HEK293 (cell line): ENCODE measurements at regions not wholly inside any gene's neighbourhood (a gene's known extent, or its start where the extent isn't known, plus 50 kb on each side); places are given as distances from the start of the nearest gene placed in this dataset.

Experiments used
- CTCF ChIP-seq: fragments of 450-650 bp; formaldehyde crosslinking; IDR thresholded peaks from 2 replicates; pipeline ENCODE4 v1.5.1; 2016; ENCODE audit warnings: missing biosample characterization, missing genetic modification characterization
- KLF16 ChIP-seq: fragments of 450-650 bp; formaldehyde crosslinking; IDR thresholded peaks from 2 replicates; pipeline ENCODE4 v1.5.1; 2017; ENCODE audit warnings: missing biosample characterization, missing genetic modification characterization
- REST ChIP-seq: fragments of 450-650 bp; formaldehyde crosslinking; IDR thresholded peaks from 2 replicates; pipeline ENCODE4 v1.5.1; 2016; ENCODE audit warnings: missing biosample characterization, missing genetic modification characterization
- TRIM28 ChIP-seq: IDR thresholded peaks from 2 replicates; pipeline ENCODE4 v1.6.1; 2011; ENCODE audit warnings: low read length, control low read depth, borderline replicate concordance
- YY1 ChIP-seq: fragments of 450-650 bp; formaldehyde crosslinking; IDR thresholded peaks from 2 replicates; pipeline ENCODE4 v1.5.1; 2018; ENCODE audit warnings: missing biosample characterization, missing genetic modification characterization
- ZBTB17 ChIP-seq: fragments of 450-650 bp; formaldehyde crosslinking; IDR thresholded peaks from 2 replicates; pipeline ENCODE4 v1.5.1; 2016; ENCODE audit warnings: missing biosample characterization, missing genetic modification characterization
- ZBTB7A ChIP-seq: fragments of 450-650 bp; formaldehyde crosslinking; IDR thresholded peaks from 2 replicates; pipeline ENCODE4 v1.5.1; 2016; ENCODE audit warnings: low read depth, missing biosample characterization, missing genetic modification characterization
- ZNF223 ChIP-seq: fragments of 450-650 bp; formaldehyde crosslinking; IDR thresholded peaks from 2 replicates; pipeline ENCODE4 v1.5.1; 2016; ENCODE audit warnings: missing biosample characterization, missing genetic modification characterization
- ZNF274 ChIP-seq, 2 experiments: fragments of 200-500 bp in 1 of 2; fragments of 450-650 bp in 1 of 2; sonication (Bioruptor generic) in 1 of 2; formaldehyde crosslinking in 1 of 2; IDR thresholded peaks; 2 replicates each; pipeline versions ENCODE4 v1.5.1 to v1.6.1; 2014 to 2016; ENCODE audit warnings: borderline replicate concordance in 1 of 2, inconsistent platforms in 1 of 2, low read length in 1 of 2, missing biosample characterization in 1 of 2, missing genetic modification characterization in 1 of 2

- TF ChIP-seq ZNF274 (IDR thresholded peaks at IDR 0.05; ENCODE audit: low read length) (no peak), ZNF274 (tag by site-specific recombination; IDR thresholded peaks at IDR 0.05; ENCODE audit: borderline replicate concordance) (no peak), CTCF (no peak), ZNF223 (tag by site-specific recombination) (no peak), ZBTB7A (tag by site-specific recombination) (no peak), REST (no peak), ZBTB17 (tag by site-specific recombination) (no peak), KLF16 (tag by site-specific recombination) (no peak), YY1 (tag by site-specific recombination) (no peak), TRIM28 (no peak)
These were observed 53.6 kb upstream of the ADGRA1 start for GRCh38 chr10:133034092-133034491.
